HG03378 (cell line): ENCODE measurements at regions not wholly inside any gene's neighbourhood (a gene's known extent, or its start where the extent isn't known, plus 50 kb on each side); places are given as distances from the start of the nearest gene placed in this dataset.
"Not testable (repeated sequence)": the region's sequence is repeated elsewhere in the genome, so short reads cannot be mapped to it uniquely, and the experiment has no call there.

Experiments used
- ATAC-seq: cut with Tn5 transposase; IDR thresholded peaks from one replicate; pipeline ENCODE4 v1.9.1; 2021; ENCODE audit warnings: mild to moderate bottlenecking, moderate library complexity; ENCODE audit not compliant: unreplicated experiment

DNA sequence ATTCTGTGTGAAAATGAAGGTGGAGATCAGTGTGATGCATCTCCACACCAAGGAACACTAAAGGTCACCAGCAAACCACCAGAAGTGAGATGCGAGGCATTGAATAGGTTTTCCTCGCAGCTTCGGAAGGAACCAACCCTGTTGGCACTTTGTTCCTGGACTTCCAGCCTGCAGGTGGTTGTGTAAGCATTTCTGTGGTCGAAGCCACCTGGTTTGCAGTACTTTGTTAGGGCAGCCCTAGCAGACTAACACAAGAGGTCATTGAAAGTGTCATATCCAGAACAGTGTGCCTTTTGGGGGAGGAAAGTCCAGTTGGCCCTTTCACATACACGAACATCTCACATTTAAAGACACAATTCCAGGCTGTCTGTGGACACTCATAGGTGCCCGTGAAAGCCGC lies 237.2 kb upstream of the PLGLB1 start:
- not testable (repeated sequence) for ATAC-seq

DNA sequence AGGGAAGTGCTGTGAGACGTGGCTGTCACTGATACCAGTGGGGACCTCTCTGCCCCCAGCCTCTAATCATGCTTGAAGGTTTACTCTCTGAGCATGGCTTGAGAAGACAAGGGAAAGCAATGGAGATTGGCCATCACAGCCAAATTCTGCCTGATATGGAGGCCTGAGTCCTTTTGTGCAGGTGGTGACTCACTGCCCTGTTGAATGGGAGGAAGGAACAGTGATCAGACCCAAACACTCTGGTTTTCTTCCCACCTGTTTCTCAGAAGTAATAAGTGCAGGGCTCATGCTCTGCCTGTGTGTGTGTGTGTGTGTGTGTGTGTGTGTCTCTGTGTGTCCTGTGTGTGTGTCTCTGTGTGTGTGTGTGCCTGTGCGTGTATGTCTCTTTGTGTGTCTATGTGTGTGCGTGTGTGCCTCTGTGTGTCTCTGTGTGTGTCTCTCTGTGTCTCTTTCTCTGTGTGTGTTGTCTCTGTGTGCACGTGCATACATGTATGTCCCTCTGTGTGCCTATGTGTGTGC lies 240.6 kb upstream of the PLGLB1 start:
- not testable (repeated sequence) for ATAC-seq

DNA sequence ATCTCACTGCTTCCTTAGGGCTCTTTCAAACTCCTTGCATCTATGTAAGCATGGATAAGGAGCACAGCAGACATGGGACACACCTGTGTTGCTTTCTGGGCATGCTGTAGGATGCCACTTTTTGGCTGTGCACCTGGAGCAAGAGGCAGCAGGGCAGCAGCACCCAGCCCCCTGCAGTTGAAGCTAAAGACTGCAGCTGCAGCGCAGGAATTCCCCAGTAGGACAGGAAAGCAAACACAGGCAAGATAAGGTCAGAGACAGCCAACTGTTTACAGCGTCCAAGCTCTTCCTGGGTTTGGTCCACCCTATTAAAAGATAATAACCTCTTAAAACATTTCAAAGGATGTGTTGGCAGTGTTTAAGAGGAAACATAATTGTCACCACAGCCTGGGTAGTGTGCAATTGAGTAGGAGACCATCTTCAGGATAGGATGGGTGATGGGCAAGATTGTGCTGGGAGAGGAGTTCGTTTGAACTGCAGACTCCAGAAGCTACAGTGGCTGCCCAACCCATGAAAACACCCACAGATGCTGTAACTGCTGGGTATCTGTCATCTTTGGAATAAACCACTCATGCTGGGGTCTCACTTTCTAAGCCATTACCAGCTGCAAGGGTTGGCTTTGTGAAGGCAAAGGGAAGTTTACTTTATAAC lies 242.3 kb upstream of the PLGLB1 start:
- not testable (repeated sequence) for ATAC-seq

DNA sequence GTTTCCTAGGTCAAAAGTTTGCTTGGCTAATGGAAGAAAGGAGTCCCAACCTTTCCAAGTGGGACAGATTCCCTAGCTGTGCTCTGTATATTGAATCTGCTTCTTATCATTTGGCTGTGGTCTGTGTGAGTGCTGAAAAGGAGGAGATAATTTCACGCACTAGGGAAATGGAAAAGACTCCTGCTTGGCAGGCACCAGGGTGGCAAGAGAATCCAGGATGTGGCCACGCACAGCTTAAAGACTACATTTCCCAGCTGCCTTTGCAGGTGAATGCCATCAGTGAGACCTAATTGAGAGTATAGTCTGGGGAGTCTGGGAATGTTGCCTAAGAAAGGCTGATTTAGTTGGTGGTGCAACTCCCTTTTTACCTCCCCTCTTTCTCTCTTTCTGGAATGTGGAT lies 253.5 kb upstream of the PLGLB1 start:
- ATAC-seq: not testable (repeated sequence)

DNA sequence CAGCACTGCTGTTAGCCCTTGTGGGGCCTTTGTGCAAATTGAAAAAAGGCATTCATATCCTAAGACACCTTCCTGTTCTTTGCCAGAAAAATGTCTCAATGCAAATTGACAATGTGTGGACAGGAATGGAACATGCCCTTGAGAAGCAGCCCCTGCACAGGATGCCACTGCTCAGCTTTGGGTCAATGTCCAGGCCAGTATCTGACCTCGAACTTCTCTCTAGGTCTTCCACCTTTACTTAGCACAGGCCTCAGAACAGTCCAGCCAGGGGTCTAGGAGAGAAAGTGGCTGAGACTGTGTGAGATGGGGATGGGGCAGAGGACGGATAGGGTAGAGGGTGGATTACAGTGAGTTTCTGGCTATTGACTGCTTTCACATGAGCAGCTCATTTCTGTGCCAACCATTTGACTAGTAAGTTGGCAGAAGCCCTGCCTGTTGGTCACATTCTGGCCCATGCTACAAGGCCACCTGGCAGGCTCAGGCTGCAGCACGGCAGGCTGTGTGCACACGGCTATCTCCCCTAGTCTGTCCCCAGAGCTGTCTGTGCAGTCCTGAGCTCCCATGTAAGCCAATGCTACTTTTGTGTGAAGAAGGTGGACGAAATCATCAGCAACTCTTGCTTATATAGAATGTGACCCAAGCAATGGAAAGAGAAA lies 254.5 kb upstream of the PLGLB1 start:
- ATAC-seq: not testable (repeated sequence)

DNA sequence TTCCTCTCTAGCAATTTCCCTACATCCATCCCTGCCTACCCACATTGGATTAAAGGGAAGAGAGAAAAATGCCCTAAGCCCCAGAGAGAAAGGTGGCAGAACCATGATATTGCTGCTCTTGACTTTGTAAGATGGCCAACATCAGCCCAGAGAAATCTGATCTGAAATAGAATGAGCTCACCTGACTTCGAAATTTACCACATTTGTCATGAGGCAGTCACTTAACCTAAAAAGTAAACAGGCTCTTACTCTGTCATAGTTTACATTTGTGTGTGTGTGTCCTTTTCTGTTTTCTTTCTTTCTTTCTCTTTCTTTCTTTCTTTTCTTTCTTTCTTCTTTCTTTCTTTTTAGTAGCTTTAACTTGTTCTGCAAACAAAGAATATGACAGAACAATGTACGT lies 255.0 kb upstream of the PLGLB1 start:
- ATAC-seq: not testable (repeated sequence)

DNA sequence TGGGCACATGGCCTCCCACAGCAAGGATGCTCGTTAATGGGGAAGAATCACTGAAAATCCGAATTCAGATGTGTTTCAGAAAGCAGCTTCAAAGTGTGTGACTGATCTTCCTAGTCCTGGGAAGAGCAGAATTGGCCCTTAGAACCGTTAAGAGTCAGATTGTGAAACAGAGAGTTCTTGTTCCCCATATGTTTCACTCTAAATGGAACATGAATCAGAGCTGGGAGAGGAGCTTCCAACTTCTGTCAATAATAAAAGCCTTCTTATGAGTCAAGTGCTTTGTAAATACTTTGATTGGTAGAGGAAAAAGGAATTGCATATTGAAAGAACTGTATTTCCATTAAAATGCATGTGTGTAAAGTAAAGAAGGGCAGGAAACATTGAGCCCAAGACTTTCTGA lies 256.1 kb upstream of the PLGLB1 start:
- ATAC-seq: not testable (repeated sequence)

DNA sequence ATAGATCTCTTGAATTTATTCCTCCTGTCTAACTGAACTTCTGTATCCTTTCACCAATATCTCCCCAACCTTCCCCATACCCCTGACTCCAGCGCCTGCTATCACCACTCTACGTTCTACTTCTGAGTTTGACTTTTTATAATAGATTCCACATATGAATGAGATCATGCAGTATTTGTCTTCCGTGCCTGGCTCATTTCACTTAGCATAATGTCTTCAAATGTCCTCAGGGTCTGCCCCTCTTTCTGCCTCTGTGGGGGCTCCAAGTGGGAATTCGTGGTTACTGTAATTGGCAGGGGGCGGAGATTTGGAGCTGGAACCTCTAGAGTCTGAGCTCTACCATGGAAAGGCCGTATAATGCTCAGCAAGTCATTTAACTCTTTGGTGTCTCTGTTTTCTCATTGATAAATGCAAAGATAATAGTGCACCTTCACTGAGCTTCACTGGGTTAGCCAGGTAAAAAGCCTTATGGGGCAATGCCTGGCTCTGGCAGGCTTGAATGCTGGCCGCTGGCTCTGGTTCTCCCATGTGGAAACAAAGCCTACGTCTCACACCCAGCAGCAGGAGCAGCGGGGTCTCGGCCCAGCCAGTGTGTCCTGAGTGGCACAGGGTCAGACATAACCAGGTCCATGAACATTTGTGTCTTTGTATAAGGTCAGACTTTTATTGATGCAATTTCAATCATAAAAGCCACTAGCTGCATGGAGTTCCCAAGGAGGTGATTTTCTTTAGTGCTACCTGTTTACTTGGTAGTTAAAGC lies 259.1 kb upstream of the PLGLB1 start:
- not testable (repeated sequence) for ATAC-seq

DNA sequence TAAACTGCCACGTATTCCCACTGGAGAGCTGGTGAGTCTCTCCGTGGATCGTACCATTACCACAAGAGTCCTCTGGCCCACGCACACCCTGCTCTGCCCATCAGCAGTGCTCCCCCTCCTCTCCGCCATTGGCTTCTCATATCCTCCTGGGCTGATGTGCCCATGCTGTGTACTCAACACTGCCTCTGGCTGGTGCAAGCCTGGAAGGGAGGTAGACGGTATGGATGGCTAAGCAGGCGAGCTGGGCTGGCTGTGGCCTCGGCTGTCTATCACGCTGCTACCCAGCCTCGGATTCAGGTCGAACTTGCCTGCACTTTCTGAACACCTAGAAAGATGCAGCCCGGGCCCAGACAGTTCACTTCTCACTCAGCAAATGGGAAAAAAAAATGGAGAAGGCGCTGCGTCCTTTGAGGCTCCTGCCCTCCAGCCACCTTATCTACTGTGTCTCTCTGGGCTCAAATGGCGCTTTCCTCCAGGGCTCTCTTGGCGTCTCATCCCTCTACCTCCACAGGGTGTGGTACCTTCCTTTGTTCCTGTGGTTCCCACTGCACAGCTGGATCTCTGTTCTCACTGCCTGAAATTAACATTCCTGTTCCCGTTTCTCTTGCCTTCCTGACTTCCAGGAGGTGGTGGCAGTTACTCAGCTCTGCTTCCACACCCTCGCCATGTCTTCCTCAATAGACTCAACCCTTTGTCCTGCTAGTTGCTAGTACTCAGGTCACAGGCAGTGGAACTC lies 262.3 kb upstream of the PLGLB1 start:
- not testable (repeated sequence) for ATAC-seq

DNA sequence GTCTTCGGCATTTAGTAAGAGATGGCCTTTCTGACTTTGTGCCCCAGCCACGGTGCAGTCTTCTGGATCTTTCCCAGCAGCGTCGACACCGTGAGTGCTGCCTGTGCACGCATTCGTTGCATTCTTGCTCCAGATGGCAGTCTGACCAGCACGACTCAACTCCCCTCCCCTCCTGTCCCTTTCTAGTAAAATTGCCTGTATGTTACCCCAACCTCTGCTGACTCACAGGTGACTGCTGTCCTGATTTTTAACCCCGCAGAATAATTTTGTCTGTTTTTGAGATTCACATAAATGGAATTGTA lies 262.8 kb upstream of the PLGLB1 start:
- ATAC-seq: not testable (repeated sequence)

DNA sequence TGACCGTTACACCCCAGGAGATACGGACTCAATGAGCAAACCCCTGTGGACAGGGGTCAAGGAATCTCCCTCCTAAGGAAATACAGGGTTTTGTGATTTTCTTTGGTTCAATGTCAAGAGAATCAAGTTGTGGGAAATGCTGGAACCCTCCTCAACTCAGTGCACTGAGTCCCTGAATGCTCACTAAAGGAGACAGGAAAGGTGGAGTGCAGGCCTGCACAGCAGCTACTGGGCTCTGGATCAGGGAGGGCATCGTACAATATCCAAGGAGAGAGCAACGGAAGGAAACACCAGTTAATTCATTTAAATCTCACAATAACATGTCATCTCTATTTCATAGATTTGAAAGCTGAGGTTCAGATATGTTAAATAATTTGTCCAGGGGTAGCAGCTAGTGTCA lies 263.5 kb upstream of the PLGLB1 start:
- not testable (repeated sequence) for ATAC-seq

DNA sequence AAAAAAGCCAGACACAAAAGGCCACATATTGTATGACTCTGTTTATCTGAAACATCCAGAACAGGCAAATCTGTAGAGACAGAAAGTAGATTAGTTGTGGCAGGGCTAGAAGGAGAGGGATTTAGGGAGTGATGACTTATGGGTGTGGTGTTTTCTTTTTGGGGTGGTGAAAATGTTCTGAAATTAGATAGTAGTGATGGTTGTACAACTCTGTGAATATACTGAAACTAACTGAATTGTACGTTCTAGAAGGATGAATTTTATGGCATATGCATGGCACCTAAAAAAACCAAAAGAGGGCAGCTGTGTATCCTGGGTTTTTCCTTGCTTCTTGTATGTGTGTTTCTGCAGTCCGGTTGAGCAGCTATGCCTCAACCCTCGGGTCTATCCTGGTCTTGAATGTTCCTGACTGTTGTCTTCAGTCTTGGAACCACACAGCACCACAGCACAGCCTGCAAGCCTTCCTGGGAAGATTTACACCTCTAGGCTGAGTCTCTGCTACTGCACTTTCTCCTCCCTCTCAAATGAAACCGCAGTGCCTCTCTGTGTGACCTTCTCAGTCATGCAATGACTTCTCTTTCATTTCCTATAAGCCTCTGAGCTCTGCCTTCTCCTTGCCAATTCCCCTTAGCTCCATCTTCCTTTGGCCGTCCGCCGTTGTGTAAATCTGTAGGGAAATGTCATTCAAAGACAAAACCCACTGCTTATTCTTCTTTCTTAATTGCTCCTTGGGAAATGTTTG lies 269.1 kb upstream of the PLGLB1 start:
- peak; percentile 81 for ATAC-seq

DNA sequence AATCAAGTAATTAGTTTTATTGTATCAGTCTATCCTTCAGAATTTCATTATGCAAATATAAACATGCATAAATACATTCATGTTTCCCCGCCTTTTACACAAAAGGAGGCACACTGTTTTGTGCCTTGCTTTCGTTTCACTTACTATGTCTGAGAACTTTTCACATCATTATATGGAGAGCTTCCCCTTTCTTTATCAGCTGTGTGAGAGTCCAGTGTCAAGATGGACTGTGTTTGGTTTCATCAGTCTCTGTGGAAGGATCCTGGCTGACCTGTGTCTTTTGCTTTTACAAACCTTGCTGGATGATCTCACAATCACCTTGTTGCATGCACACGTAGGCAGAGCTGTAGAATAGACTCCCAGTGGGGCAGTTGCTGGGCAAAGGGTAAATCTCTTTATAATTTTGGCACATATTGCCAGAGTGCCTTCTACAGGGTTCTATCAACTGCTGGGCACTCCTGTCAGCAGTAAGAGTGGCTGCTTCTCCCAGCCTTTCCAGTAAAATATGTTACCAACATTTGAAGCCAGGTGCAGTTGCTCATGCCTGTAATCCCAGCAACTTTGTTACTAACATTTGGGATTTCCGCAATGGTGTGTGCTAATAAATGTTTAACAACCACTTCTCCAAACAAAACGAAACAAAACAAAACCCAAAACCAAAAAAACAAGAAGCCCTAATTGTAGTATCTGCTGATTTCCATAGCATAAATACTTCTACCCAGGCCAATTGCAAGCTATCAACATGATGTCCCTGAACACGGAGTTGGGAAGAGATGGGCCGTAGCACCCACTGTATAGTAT lies 270.0 kb upstream of the PLGLB1 start:
- not testable (repeated sequence) for ATAC-seq

DNA sequence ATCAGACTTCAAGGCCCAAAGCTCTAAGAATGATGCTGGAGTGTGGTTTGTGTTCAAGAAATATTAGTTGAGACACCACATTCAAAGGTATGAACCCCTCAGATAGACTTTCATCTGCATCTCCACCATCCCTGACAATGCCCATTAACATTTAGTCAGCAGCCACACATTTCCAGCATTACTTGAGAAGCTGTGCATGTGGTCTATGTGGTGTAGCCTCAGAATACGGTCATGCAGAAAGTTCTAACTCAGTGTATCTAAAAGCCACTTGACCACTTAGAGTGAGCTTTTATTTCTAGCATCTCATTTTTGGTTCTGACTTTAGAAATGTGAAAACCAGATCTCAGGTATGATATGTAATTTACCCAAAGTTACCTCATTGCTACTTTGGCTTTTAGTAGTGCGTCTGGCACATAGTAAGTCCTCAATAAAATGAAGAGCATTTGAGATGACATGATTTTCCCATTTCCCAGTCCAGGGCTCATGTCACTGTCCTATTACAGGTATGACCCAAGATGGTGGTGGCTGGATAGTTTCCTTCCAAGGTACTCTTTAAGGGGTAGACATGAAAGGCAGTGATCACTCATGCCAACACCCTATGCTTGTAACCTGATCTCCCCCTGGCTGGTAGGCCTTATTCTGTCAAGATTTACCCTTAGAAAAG lies 272.4 kb upstream of the PLGLB1 start:
- not testable (repeated sequence) for ATAC-seq

DNA sequence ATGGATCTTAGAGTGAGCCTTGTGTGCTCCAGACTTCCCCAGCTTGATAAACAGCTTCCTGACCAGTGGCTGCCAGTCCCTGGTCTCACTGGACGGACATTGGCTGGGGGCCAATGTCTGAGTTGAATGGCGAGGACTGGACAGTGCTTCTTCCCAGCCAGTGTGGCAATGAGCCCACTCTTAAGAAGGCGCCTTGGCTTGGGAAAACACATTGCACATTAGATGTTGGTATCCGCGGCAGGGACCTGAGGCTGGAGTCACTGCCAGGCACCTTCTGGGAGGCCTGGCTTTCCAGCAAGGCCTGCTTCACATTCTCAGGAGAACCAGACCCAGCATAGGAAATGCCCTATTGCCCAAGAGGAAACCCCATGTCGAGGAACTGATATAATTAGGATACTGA lies 273.5 kb upstream of the PLGLB1 start:
- not testable (repeated sequence) for ATAC-seq

DNA sequence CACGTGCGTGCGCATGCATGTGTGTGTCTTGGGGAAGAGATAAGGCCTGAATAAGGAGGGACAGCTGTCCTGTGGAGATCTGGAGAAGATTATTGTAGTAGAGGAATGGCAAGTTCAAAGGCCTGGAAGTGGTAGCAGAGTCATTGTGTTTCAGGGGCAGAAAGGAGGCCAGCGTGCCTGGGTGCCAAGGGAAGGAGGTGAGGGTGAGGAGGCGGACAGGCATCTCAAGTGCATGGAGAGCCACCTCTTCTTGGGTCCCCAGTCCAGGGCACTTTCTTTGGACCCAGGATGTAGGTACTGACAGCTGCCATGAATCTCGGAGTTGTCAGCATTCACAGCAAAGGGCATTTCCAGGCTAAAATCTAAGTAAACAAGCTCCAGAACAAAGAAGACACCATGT lies 279.7 kb upstream of the PLGLB1 start:
- ATAC-seq: not testable (repeated sequence)

DNA sequence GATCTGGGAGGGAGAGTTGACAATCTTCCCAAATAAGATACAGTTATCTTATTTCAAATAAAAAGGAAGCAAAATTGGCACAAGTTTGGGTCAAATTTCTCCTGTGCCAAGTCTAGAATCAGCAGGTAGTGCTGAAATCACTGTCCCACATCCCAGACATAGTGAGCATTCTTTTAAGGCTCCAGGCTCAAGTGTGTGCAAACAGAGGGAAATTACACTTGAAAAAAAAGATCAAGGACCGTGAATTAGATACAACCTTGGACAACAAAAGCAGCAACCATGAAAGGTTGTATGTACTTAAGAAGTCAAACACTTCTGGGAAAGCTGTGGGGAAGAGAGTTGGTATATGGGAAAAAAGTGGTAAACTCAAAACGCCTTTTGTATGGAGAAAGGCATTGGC lies 280.2 kb upstream of the PLGLB1 start:
- ATAC-seq: not testable (repeated sequence)

DNA sequence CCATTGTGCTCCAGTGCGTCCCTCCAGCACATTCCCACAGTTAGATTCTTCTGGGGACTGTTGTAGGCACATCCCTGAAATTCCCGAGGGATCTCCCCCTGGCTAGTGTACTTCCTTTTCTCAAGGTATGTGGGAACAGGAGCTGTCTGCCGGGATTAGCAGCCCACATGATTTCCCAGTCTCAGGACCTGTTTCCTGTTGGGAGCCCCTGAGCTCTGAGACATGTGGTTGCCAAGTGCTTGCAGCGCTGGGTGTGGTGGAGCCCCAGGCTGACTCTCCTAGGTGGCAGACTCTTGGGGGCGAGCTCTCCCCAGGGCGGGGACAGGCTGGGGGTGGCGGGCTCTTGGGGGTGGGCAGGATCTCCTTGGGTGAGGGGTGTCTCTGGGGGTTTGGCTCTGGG lies 287.0 kb upstream of the PLGLB1 start:
- not testable (repeated sequence) for ATAC-seq

DNA sequence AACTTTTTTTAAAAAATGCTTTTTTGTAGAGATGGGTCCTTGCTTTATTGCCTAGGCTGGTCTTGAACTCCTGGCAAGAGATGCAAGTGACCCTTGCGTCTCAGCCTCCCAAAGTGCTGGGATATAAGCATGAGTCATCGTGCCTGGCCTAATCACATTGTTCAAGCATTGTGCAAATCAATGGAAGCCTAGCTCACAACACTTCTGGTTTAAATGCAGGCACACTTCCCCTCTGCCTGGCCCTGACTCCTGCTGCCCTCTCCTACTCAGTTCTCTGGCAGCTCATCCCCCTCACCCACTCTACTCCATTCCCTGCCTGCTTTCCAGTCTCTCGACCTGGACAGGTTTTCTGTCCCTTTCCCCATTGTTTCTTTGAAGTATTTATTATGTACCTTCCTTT lies 288.1 kb upstream of the PLGLB1 start:
- ATAC-seq: not testable (repeated sequence)
